ENCODE measurements at regions not wholly inside any gene's neighbourhood (a gene's known extent, or its start where the extent isn't known, plus 50 kb on each side); places are given as distances from the start of the nearest gene placed in this dataset.

GRCh38 chr7:80017101-80017698 lies 117.4 kb upstream of the GNAI1 start:
- TF ChIP-seq CTCF (IDR thresholded peaks at IDR 0.05) (no peak), EZH2 (IDR thresholded peaks at IDR 0.05) (no peak), EZH2phosphoT487 (IDR thresholded peaks at IDR 0.05) (no peak)

Data from neural progenitor cell (in vitro differentiated cells).